ENCODE measurements at regions not wholly inside any gene's neighbourhood (a gene's known extent, or its start where the extent isn't known, plus 50 kb on each side); places are given as distances from the start of the nearest gene placed in this dataset.
"Not testable (repeated sequence)": the region's sequence is repeated elsewhere in the genome, so short reads cannot be mapped to it uniquely, and the experiment has no call there.

GRCh38 chr5:101346906-101347305, 443.8 kb upstream of the ST8SIA4 start:
- H3K4me3 ChIP-seq (ENCODE audit: low read length in 2 of 2) = no peak overlapping the region
- H3K9me3 ChIP-seq (ENCODE audit: control insufficient read depth in 2 of 2, insufficient read depth in 1 of 2, low read length in 1 of 2) = peaks cover 0 to 4% of the 10 kb centered on the region in 2 donors
- WGBS = 88% methylated on average over 4 of the region's 4 CpGs
- H3K27ac ChIP-seq (ENCODE audit: low read depth in 1 of 2, low read length in 1 of 2) = no peak overlapping the region
- no peaks in the 10 kb centered on the region for H3K4me1 ChIP-seq (ENCODE audit: control insufficient read depth in 2 of 2, insufficient read depth in 2 of 2, low read length in 2 of 2)
- DNase-seq (ENCODE audit: low read depth in 6 of 9, low spot score in 9 of 9) = no peak
- no peaks in the 10 kb centered on the region for H3K36me3 ChIP-seq (ENCODE audit: control insufficient read depth in 2 of 2, insufficient read depth in 2 of 2, low read length in 1 of 2)
- H3K27me3 ChIP-seq (ENCODE audit: control insufficient read depth in 2 of 2, insufficient read depth in 1 of 2, low read length in 1 of 2) = no peaks in the 10 kb centered on the region

GRCh38 chr5:101346447-101346846, 443.4 kb upstream of the ST8SIA4 start:
- H3K36me3 ChIP-seq (ENCODE audit: control insufficient read depth in 2 of 2, insufficient read depth in 2 of 2, low read length in 1 of 2) = no peaks in the 10 kb centered on the region
- DNase-seq (ENCODE audit: low read depth in 6 of 9, low spot score in 9 of 9) = no peak
- whole genome bisulfite sequencing = 96% methylated on average over 8 of the region's 8 CpGs
- no peak overlapping the region for H3K4me3 ChIP-seq (ENCODE audit: low read length in 2 of 2)
- no peak overlapping the region for H3K27ac ChIP-seq (ENCODE audit: low read depth in 1 of 2, low read length in 1 of 2)
- peaks cover 0 to 4% of the 10 kb centered on the region in 2 donors for H3K9me3 ChIP-seq (ENCODE audit: control insufficient read depth in 2 of 2, insufficient read depth in 1 of 2, low read length in 1 of 2)
- no peaks in the 10 kb centered on the region for H3K4me1 ChIP-seq (ENCODE audit: control insufficient read depth in 2 of 2, insufficient read depth in 2 of 2, low read length in 2 of 2)
- H3K27me3 ChIP-seq (ENCODE audit: control insufficient read depth in 2 of 2, insufficient read depth in 1 of 2, low read length in 1 of 2) = no peaks in the 10 kb centered on the region

- no peaks in the 10 kb centered on the region for H3K9me3 ChIP-seq (ENCODE audit: control insufficient read depth in 2 of 2, insufficient read depth in 1 of 2, low read length in 1 of 2)
- H3K36me3 ChIP-seq (ENCODE audit: control insufficient read depth in 2 of 2, insufficient read depth in 2 of 2, low read length in 1 of 2) = no peaks in the 10 kb centered on the region
- no peaks in the 10 kb centered on the region for H3K4me1 ChIP-seq (ENCODE audit: control insufficient read depth in 2 of 2, insufficient read depth in 2 of 2, low read length in 2 of 2)
- no peaks in the 10 kb centered on the region for H3K27me3 ChIP-seq (ENCODE audit: control insufficient read depth in 2 of 2, insufficient read depth in 1 of 2, low read length in 1 of 2)
- WGBS = 87% methylated on average over 2 of the region's 2 CpGs
- no peak overlapping the region for H3K4me3 ChIP-seq (ENCODE audit: low read length in 2 of 2)
- H3K27ac ChIP-seq (ENCODE audit: low read depth in 1 of 2, low read length in 1 of 2) = no peak overlapping the region
- DNase-seq (ENCODE audit: low read depth in 6 of 9, low spot score in 9 of 9) = no peak
These were observed 435.1 kb upstream of the ST8SIA4 start for GRCh38 chr5:101338226-101338625.

- H3K27ac ChIP-seq (ENCODE audit: low read depth in 1 of 2, low read length in 1 of 2) = no peak overlapping the region
- 82% methylated on average over 1 of the region's 1 CpG for WGBS
- no peaks in the 10 kb centered on the region for H3K9me3 ChIP-seq (ENCODE audit: control insufficient read depth in 2 of 2, insufficient read depth in 1 of 2, low read length in 1 of 2)
- H3K36me3 ChIP-seq (ENCODE audit: control insufficient read depth in 2 of 2, insufficient read depth in 2 of 2, low read length in 1 of 2) = no peaks in the 10 kb centered on the region
- no peaks in the 10 kb centered on the region for H3K27me3 ChIP-seq (ENCODE audit: control insufficient read depth in 2 of 2, insufficient read depth in 1 of 2, low read length in 1 of 2)
- H3K4me3 ChIP-seq (ENCODE audit: low read length in 2 of 2) = no peak overlapping the region
- DNase-seq (ENCODE audit: low read depth in 6 of 9, low spot score in 9 of 9) = no peak
- H3K4me1 ChIP-seq (ENCODE audit: control insufficient read depth in 2 of 2, insufficient read depth in 2 of 2, low read length in 2 of 2) = no peaks in the 10 kb centered on the region
These were observed 424.7 kb upstream of the ST8SIA4 start for GRCh38 chr5:101327816-101328215.

GRCh38 chr5:101326766-101327165, 423.7 kb upstream of the ST8SIA4 start:
- DNase-seq (ENCODE audit: low read depth in 6 of 9, low spot score in 9 of 9) = no peak
- H3K9me3 ChIP-seq (ENCODE audit: control insufficient read depth in 2 of 2, insufficient read depth in 1 of 2, low read length in 1 of 2) = no peaks in the 10 kb centered on the region
- H3K4me1 ChIP-seq (ENCODE audit: control insufficient read depth in 2 of 2, insufficient read depth in 2 of 2, low read length in 2 of 2) = no peaks in the 10 kb centered on the region
- H3K36me3 ChIP-seq (ENCODE audit: control insufficient read depth in 2 of 2, insufficient read depth in 2 of 2, low read length in 1 of 2) = no peaks in the 10 kb centered on the region
- no peak overlapping the region for H3K4me3 ChIP-seq (ENCODE audit: low read length in 2 of 2)
- H3K27ac ChIP-seq (ENCODE audit: low read depth in 1 of 2, low read length in 1 of 2) = no peak overlapping the region
- H3K27me3 ChIP-seq (ENCODE audit: control insufficient read depth in 2 of 2, insufficient read depth in 1 of 2, low read length in 1 of 2) = no peaks in the 10 kb centered on the region

GRCh38 chr5:101316401-101316800, 413.3 kb upstream of the ST8SIA4 start:
- not testable (repeated sequence) for H3K9me3 ChIP-seq (ENCODE audit: control insufficient read depth in 2 of 2, insufficient read depth in 1 of 2, low read length in 1 of 2); H3K4me3 ChIP-seq (ENCODE audit: low read length in 2 of 2); DNase-seq (ENCODE audit: low read depth in 6 of 9, low spot score in 9 of 9); H3K4me1 ChIP-seq (ENCODE audit: control insufficient read depth in 2 of 2, insufficient read depth in 2 of 2, low read length in 2 of 2); H3K27ac ChIP-seq (ENCODE audit: low read depth in 1 of 2, low read length in 1 of 2); H3K27me3 ChIP-seq (ENCODE audit: control insufficient read depth in 2 of 2, insufficient read depth in 1 of 2, low read length in 1 of 2); H3K36me3 ChIP-seq (ENCODE audit: control insufficient read depth in 2 of 2, insufficient read depth in 2 of 2, low read length in 1 of 2)
- WGBS = 90% methylated on average over 7 of the region's 7 CpGs

GRCh38 chr5:101306391-101307137, 403.5 kb upstream of the ST8SIA4 start:
- no peak for DNase-seq (ENCODE audit: low read depth in 6 of 9, low spot score in 9 of 9)
- 90% methylated on average over 5 of the region's 5 CpGs for WGBS
- Histone ChIP-seq H3K4me1 (ENCODE audit: control insufficient read depth in 2 of 2, insufficient read depth in 2 of 2, low read length in 2 of 2) (no peaks in the 10 kb centered on the region), H3K27me3 (ENCODE audit: control insufficient read depth in 2 of 2, insufficient read depth in 1 of 2, low read length in 1 of 2) (no peaks in the 10 kb centered on the region), H3K9me3 (ENCODE audit: control insufficient read depth in 2 of 2, insufficient read depth in 1 of 2, low read length in 1 of 2) (no peaks in the 10 kb centered on the region), H3K36me3 (ENCODE audit: control insufficient read depth in 2 of 2, insufficient read depth in 2 of 2, low read length in 1 of 2) (no peaks in the 10 kb centered on the region), H3K27ac (ENCODE audit: low read depth in 1 of 2, low read length in 1 of 2) (no peak overlapping the region), H3K4me3 (ENCODE audit: low read length in 2 of 2) (no peak overlapping the region)

GRCh38 chr5:101296477-101296876, 393.4 kb upstream of the ST8SIA4 start:
- H3K27me3 ChIP-seq (ENCODE audit: control insufficient read depth in 2 of 2, insufficient read depth in 1 of 2, low read length in 1 of 2) = no peaks in the 10 kb centered on the region
- no peaks in the 10 kb centered on the region for H3K9me3 ChIP-seq (ENCODE audit: control insufficient read depth in 2 of 2, insufficient read depth in 1 of 2, low read length in 1 of 2)
- H3K4me3 ChIP-seq (ENCODE audit: low read length in 2 of 2) = no peak overlapping the region

GRCh38 chr5:101292199-101292598, 389.1 kb upstream of the ST8SIA4 start:
- no peak overlapping the region for H3K4me3 ChIP-seq (ENCODE audit: low read length in 2 of 2)
- H3K4me1 ChIP-seq (ENCODE audit: control insufficient read depth in 2 of 2, insufficient read depth in 2 of 2, low read length in 2 of 2) = no peaks in the 10 kb centered on the region
- no peak for DNase-seq (ENCODE audit: low read depth in 6 of 9, low spot score in 9 of 9)
- H3K27me3 ChIP-seq (ENCODE audit: control insufficient read depth in 2 of 2, insufficient read depth in 1 of 2, low read length in 1 of 2) = no peaks in the 10 kb centered on the region
- no peaks in the 10 kb centered on the region for H3K36me3 ChIP-seq (ENCODE audit: control insufficient read depth in 2 of 2, insufficient read depth in 2 of 2, low read length in 1 of 2)
- H3K9me3 ChIP-seq (ENCODE audit: control insufficient read depth in 2 of 2, insufficient read depth in 1 of 2, low read length in 1 of 2) = no peaks in the 10 kb centered on the region
- H3K27ac ChIP-seq (ENCODE audit: low read depth in 1 of 2, low read length in 1 of 2) = no peak overlapping the region
- 86% methylated on average over 2 of the region's 2 CpGs for WGBS

More at GRCh38 chr5:101296477-101296876, 393.4 kb upstream of the ST8SIA4 start:
- Histone ChIP-seq H3K36me3 (ENCODE audit: control insufficient read depth in 2 of 2, insufficient read depth in 2 of 2, low read length in 1 of 2) (no peaks in the 10 kb centered on the region), H3K4me1 (ENCODE audit: control insufficient read depth in 2 of 2, insufficient read depth in 2 of 2, low read length in 2 of 2) (no peaks in the 10 kb centered on the region), H3K27ac (ENCODE audit: low read depth in 1 of 2, low read length in 1 of 2) (no peak overlapping the region)
- no peak for DNase-seq (ENCODE audit: low read depth in 6 of 9, low spot score in 9 of 9)

All from thymus (tissue), 11 donors.